Parathyroid adenoma (tissue), 2 donors: ENCODE measurements at regions not wholly inside any gene's neighbourhood (a gene's known extent, or its start where the extent isn't known, plus 50 kb on each side); places are given as distances from the start of the nearest gene placed in this dataset.

Source experiments
- H2AFZ ChIP-seq: fragments of 300-600 bp; sonication (generic); one replicate; pipeline ENCODE4 v1.7.0; 2017; ENCODE audit warnings: antibody characterized with exemption, mild to moderate bottlenecking
- H3K27ac ChIP-seq: fragments of 300-600 bp; sonication (generic); one replicate; pipeline ENCODE4 v1.7.0; 2017
- H3K27me3 ChIP-seq: fragments of 300-600 bp; sonication (generic); one replicate; pipeline ENCODE4 v1.7.0; 2017; ENCODE audit warnings: low read length; ENCODE audit not compliant: control insufficient read depth, insufficient read depth
- H3K36me3 ChIP-seq: fragments of 300-600 bp; sonication (generic); one replicate; pipeline ENCODE4 v1.7.0; 2017; ENCODE audit warnings: low read length; ENCODE audit not compliant: control insufficient read depth, insufficient read depth
- H3K4me1 ChIP-seq: fragments of 300-600 bp; sonication (generic); one replicate; pipeline ENCODE4 v1.7.0; 2017; ENCODE audit warnings: control low read depth
- H3K4me2 ChIP-seq: fragments of 300-600 bp; sonication (generic); one replicate; pipeline ENCODE4 v1.7.0; 2017; ENCODE audit warnings: low read length
- H3K4me3 ChIP-seq: fragments of 300-600 bp; sonication (generic); one replicate; pipeline ENCODE4 v1.7.0; 2017; ENCODE audit warnings: low read depth, low read length
- H3K79me2 ChIP-seq: fragments of 300-600 bp; sonication (generic); one replicate; pipeline ENCODE4 v1.7.0; 2017; ENCODE audit warnings: control low read depth
- H3K9ac ChIP-seq: fragments of 300-600 bp; sonication (generic); one replicate; pipeline ENCODE4 v1.7.0; 2017; ENCODE audit warnings: mild to moderate bottlenecking
- H3K9me3 ChIP-seq: fragments of 300-600 bp; sonication (generic); one replicate; pipeline ENCODE4 v1.7.0; 2017; ENCODE audit warnings: low read length; ENCODE audit not compliant: control insufficient read depth
- TF ChIP-seq, protein P1 (sequence below): fragments of 300-600 bp; sonication (generic); IDR thresholded peaks from one replicate; pipeline ENCODE4 v1.7.0; 2017; ENCODE audit warnings: antibody characterized with exemption, mild to moderate bottlenecking
- donor health status: primary hyperparathyroidism.

DNA sequence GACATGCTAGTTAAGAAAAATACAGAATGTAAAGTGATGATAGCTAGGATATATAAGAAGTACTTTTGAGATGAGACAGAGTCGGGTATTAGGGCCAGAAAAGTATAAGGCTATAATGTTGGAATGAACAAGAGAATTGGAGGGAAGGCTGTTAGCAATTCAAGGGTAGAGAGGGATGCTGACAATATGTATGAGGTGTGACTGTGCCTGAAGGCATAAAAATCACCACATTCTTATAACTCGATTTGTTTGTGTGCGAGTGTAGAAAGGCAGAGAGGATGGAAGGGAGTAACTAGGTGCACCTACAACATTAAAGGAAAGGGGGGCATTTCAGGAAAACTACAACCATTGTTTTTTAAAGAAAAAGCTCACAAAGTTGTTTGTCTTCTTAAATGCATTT, 86.0 kb downstream of the FAT4 start:
- Histone ChIP-seq H3K4me3 (no peak overlapping the region), H3K79me2 (no peaks in the 10 kb centered on the region), H3K4me1 (peaks cover 2% of the 10 kb centered on the region), H3K9me3 (no peaks in the 10 kb centered on the region), H2AFZ (no peak overlapping the region), H3K27ac (no peak overlapping the region), H3K4me2 (no peak overlapping the region), H3K27me3 (no peaks in the 10 kb centered on the region), H3K9ac (no peak overlapping the region), H3K36me3 (no peaks in the 10 kb centered on the region)
- TF ChIP-seq, protein P1, sequence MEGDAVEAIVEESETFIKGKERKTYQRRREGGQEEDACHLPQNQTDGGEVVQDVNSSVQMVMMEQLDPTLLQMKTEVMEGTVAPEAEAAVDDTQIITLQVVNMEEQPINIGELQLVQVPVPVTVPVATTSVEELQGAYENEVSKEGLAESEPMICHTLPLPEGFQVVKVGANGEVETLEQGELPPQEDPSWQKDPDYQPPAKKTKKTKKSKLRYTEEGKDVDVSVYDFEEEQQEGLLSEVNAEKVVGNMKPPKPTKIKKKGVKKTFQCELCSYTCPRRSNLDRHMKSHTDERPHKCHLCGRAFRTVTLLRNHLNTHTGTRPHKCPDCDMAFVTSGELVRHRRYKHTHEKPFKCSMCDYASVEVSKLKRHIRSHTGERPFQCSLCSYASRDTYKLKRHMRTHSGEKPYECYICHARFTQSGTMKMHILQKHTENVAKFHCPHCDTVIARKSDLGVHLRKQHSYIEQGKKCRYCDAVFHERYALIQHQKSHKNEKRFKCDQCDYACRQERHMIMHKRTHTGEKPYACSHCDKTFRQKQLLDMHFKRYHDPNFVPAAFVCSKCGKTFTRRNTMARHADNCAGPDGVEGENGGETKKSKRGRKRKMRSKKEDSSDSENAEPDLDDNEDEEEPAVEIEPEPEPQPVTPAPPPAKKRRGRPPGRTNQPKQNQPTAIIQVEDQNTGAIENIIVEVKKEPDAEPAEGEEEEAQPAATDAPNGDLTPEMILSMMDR: no peak

DNA sequence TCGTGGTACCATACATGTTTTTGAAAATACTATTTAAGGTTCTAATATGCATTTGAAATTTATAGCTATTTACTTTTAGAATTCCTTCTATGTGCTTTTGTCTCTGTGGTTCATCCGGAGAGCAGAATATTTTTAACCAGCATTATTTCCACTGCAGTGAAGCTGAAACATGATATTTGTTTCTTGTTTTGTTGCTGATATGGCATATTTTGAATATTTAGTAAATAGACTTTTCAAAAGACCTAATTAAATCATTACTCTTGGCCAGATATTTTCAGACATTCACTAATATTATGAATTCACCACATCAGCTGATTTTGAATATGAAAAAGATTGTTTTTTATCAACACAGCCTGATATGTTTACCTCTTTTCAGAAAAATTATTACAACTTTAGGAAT, 87.0 kb downstream of the FAT4 start:
- Histone ChIP-seq H3K27ac (no peak overlapping the region), H3K9ac (no peak overlapping the region)

DNA sequence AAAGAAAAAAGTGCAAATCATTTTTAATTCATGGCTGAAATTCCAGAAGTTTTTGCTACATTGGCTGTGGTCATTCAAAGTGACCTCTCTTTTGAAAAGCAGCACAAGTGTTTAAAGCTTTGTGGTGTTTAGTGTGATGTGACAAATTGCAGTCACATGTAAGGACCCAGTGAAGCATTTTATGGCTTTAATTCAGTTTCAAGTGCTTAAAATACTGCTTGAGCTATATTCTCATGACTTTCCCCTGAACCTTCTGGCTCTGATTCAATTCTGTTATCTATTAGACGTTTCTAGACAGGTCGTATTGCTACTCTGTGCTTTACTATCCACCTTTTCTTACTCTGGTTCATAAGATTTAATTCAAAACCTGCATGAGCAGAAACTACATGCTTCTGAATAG, 105.8 kb downstream of the FAT4 start:
- H3K27ac ChIP-seq: no peak overlapping the region
- no peaks in the 10 kb centered on the region for H3K36me3 ChIP-seq
- no peak overlapping the region for H3K9ac ChIP-seq
- H3K4me2 ChIP-seq: no peak overlapping the region
- H3K4me1 ChIP-seq: peaks cover 3% of the 10 kb centered on the region
- H3K79me2 ChIP-seq: no peaks in the 10 kb centered on the region
- no peak overlapping the region for H2AFZ ChIP-seq
- no peaks in the 10 kb centered on the region for H3K9me3 ChIP-seq
- TF ChIP-seq, protein P1: no peak
- H3K4me3 ChIP-seq: no peak overlapping the region
- H3K27me3 ChIP-seq: no peaks in the 10 kb centered on the region

More for the DNA sequence above, 87.0 kb downstream of the FAT4 start:
- H2AFZ ChIP-seq: no peak overlapping the region
- no peak overlapping the region for H3K4me2 ChIP-seq
- H3K9me3 ChIP-seq: no peaks in the 10 kb centered on the region
- H3K4me1 ChIP-seq: peaks cover 2% of the 10 kb centered on the region
- no peaks in the 10 kb centered on the region for H3K79me2 ChIP-seq
- H3K36me3 ChIP-seq: no peaks in the 10 kb centered on the region
- TF ChIP-seq, protein P1: no peak
- no peak overlapping the region for H3K4me3 ChIP-seq
- no peaks in the 10 kb centered on the region for H3K27me3 ChIP-seq

DNA sequence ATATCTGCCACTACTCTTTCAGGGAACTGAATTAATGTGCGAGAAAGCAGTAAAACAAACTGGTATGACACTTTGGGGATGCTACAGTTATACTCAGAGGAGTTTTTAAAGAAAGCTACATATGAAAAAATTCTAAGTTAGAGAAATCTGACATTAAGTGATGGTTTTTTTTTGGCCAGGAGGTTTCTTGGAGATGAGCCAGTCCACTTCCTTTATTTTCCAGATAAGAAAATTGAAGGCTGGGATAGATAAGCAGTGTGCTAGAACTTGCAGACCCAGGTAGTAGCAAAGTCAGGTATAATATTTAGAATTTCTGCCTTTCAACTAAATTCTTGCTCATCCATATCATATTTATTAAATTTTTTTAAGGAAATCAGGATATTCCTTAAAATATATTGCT, 106.8 kb downstream of the FAT4 start:
- Histone ChIP-seq H3K4me1 (peaks cover 3% of the 10 kb centered on the region), H3K79me2 (no peaks in the 10 kb centered on the region), H3K36me3 (no peaks in the 10 kb centered on the region), H3K9me3 (no peaks in the 10 kb centered on the region), H3K9ac (no peak overlapping the region), H2AFZ (no peak overlapping the region), H3K4me2 (no peak overlapping the region), H3K27ac (no peak overlapping the region), H3K4me3 (no peak overlapping the region), H3K27me3 (no peaks in the 10 kb centered on the region)
- TF ChIP-seq, protein P1: no peak

DNA sequence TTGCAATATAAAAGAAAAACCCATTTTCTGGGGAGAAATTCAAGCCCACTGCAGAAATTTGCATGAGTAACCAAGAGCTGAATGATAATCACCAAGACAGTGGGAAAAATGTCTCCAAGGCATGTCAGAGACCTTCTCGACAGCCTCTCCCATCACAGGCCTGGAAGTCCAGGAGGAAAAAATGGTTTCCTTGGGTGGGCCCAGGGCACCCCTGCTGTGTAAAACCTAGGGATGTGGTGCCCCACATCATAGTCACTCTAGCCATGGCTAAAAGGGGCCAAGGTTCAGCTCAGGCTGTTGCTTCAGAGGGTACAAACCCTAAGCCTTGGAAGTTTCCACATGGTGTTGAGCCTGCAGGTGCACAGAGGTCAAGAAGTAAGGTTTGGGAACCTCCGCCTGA, 108.4 kb downstream of the FAT4 start:
- Histone ChIP-seq H3K9me3 (no peaks in the 10 kb centered on the region), H2AFZ (no peak overlapping the region), H3K27me3 (no peaks in the 10 kb centered on the region), H3K27ac (no peak overlapping the region), H3K9ac (no peak overlapping the region), H3K79me2 (no peaks in the 10 kb centered on the region), H3K4me1 (peaks cover 3% of the 10 kb centered on the region), H3K4me2 (no peak overlapping the region), H3K4me3 (no peak overlapping the region), H3K36me3 (no peaks in the 10 kb centered on the region)
- TF ChIP-seq, protein P1: no peak
